Adrenal gland (tissue), 9 donors: ENCODE measurements at regions not wholly inside any gene's neighbourhood (a gene's known extent, or its start where the extent isn't known, plus 50 kb on each side); places are given as distances from the start of the nearest gene placed in this dataset.

ENCODE experiments used
- DNase-seq, 7 donors: peaks; one replicate each; pipeline ENCODE4 v3.0.0-alpha.2; 2019 to 2020
- H3K27ac ChIP-seq, 5 donors: fragments of 200-600 bp; sonication (generic) in 4 of 5; 1 replicate in 3 of 5; 2 replicates in 2 of 5; pipeline versions ENCODE4 v1.5.1 to v1.8.0; 2016 to 2020; ENCODE audit warnings: mild to moderate bottlenecking in 1 of 5
- H3K27me3 ChIP-seq: fragments of 200-600 bp; 2 replicates; pipeline ENCODE4 v1.8.0; 2021
- H3K36me3 ChIP-seq, 2 donors: fragments of 200-600 bp; replicated peaks in 1 of 2; 1 replicate in 1 of 2; 2 replicates in 1 of 2; pipeline versions ENCODE4 v1.5.1 to v1.8.0; 2018 to 2022
- H3K4me1 ChIP-seq, 2 donors: fragments of 200-600 bp; replicated peaks in 1 of 2; 1 replicate in 1 of 2; 2 replicates in 1 of 2; pipeline versions ENCODE4 v1.5.1 to v1.8.0; 2018 to 2021
- H3K4me3 ChIP-seq, 4 donors: fragments of 200-600 bp; sonication (generic) in 3 of 4; one replicate each; pipeline ENCODE4 v1.5.1; 2016 to 2018
- H3K9me3 ChIP-seq, 3 donors: fragments of 200-600 bp; sonication (generic) in 1 of 3; replicated peaks in 1 of 3; 1 replicate in 2 of 3; 2 replicates in 1 of 3; pipeline versions ENCODE4 v1.5.1 to v1.8.0; 2016 to 2021
- CTCF ChIP-seq, 6 experiments: fragments of 450-650 bp in 4 of 6; fragments of 200-600 bp in 2 of 6; sonication (generic) in 1 of 6; IDR thresholded peaks; 1 replicate in 5 of 6; 2 replicates in 1 of 6; pipeline versions ENCODE4 v1.5.1 to v1.8.0; 2016 to 2021; ENCODE audit warnings: antibody characterized with exemption in 6 of 6, mild to moderate bottlenecking in 2 of 6, moderate library complexity in 1 of 6
- POLR2A ChIP-seq, 2 donors: fragments of 450-650 bp; IDR thresholded peaks; one replicate each; pipeline ENCODE4 v1.6.1; 2017; ENCODE audit warnings: antibody characterized with exemption in 2 of 2, mild to moderate bottlenecking in 2 of 2, moderate library complexity in 1 of 2
- WGBS, 4 donors: extraction: QIAGEN DNeasy Blood & Tissue Kit in 2 of 4; methylation state at CpG; one replicate each; pipeline versions ENCODE4 v1.1.5 to v1.1.7; 2013 to 2017; 5-methylcytosine and 5-hydroxymethylcytosine counted together
- intact Hi-C, 2 donors: fragments of 100-400 bp; cut with DNase I; formaldehyde crosslinking; loops; one replicate each; pipeline versions ENCODE4 v1.14.1 to v1.15.0; 2022 to 2023
- donor health status: healthy with polysubstance abuse.
- donor health status: Bipolar disorder and iron deficiency.
- donor health status: DM: yes; HTN: yes; CAD: no.
- donor health status: DM: no; HTN: no; CAD: no.
- donor health status: DM: no; HTN: no; CAD: no.

- intact Hi-C loops, result no loop called here
- TF ChIP-seq POLR2A (IDR thresholded peaks at IDR 0.05) (no peak), CTCF (IDR thresholded peaks at IDR 0.05) (no peak)
- Histone ChIP-seq H3K9me3 (no peaks in the 10 kb centered on the region), H3K36me3 (no peaks in the 10 kb centered on the region), H3K27ac (no peak overlapping the region), H3K27me3 (no peaks in the 10 kb centered on the region), H3K4me3 (no peak overlapping the region), H3K4me1 (no peaks in the 10 kb centered on the region)
- DNase-seq, result no peak
- WGBS, 4 donors, result 85 to 89% (median 86%) methylated on average over 1 of the region's 1 CpG
These were observed 104.6 kb upstream of the TNFAIP3 start for GRCh38 chr6:137762168-137763090.

DNA sequence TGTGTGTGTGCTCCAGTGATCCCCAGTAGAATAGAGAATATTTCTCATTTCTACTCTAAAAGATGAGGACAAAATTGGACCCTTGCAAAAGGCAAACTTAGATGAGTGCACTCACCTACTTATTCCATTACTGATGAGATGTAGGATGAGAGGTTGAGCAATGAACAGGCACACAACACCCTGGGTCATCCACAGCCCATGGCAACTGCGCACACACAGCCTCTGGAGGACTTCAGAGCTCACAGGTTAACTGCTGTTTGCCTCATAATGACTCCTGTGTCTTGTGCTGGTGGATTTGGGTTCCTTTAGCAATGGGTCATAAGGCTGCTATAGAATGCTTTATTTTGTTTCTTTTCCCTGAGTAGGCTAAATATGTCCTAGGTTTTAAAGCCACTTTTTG lies 103.6 kb upstream of the TNFAIP3 start:
- Histone ChIP-seq H3K27me3 (no peaks in the 10 kb centered on the region), H3K27ac (no peak overlapping the region), H3K4me3 (no peak overlapping the region), H3K9me3 (no peaks in the 10 kb centered on the region), H3K4me1 (no peaks in the 10 kb centered on the region), H3K36me3 (no peaks in the 10 kb centered on the region)
- TF ChIP-seq CTCF (IDR thresholded peaks at IDR 0.05) (no peak), POLR2A (IDR thresholded peaks at IDR 0.05) (no peak)
- WGBS, 4 donors, result 96 to 100% (median 100%) methylated on average over 1 of the region's 1 CpG
- intact Hi-C loops, result no loop called here
- DNase-seq, result no peak

DNA sequence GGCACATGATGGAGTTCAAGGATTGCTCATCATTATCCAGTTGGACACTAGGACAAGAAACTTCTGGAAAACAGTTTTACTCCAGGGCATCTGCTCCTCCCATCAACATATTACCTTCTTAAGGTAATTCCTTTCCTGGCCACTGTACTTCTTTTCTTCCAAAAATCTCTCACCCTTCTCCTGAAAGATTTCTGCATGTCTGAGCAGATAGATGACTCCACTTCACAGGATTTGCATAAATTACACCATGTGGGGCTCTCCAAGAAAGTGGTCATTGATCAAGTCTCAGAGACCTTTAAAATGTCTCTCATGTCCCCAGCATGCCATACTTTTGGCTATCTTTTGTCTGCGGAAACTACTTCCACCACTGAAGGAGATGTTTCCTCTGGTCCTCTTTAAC lies 103.2 kb upstream of the TNFAIP3 start:
- Histone ChIP-seq H3K9me3 (no peaks in the 10 kb centered on the region), H3K4me3 (no peak overlapping the region), H3K4me1 (no peaks in the 10 kb centered on the region), H3K36me3 (no peaks in the 10 kb centered on the region), H3K27me3 (no peaks in the 10 kb centered on the region), H3K27ac (no peak overlapping the region)
- 96 to 100% (median 98%) methylated on average over 1 of the region's 1 CpG for WGBS, 4 donors
- DNase-seq, result no peak
- no peak for TF ChIP-seq POLR2A (IDR thresholded peaks at IDR 0.05)
- TF ChIP-seq CTCF (IDR thresholded peaks at IDR 0.05), result no peak
- intact Hi-C loops, result no loop called here

DNA sequence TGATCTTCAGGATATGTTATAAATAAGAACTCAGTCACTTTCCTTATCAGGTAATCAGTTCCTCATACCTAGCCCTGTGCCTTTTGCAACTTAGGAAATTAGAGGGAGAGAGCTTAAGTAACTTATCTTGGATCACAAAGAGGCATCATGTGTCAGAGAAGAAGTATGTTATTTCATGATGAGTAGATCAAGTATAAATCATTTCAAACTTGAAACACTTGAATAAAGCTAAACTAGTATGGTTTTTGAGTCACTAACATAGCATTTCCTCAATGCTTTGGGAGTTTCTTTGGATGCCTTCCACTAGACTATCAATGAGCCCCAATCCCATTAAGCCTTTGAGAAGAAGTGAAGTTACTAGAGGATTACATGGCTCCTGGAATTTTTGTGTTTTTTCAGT lies 102.6 kb upstream of the TNFAIP3 start:
- no peaks in the 10 kb centered on the region for H3K36me3 ChIP-seq
- DNase-seq, result no peak
- H3K27me3 ChIP-seq, result no peaks in the 10 kb centered on the region
- no peaks in the 10 kb centered on the region for H3K4me1 ChIP-seq
- intact Hi-C loops, result no loop called here
- no peak overlapping the region for H3K27ac ChIP-seq
- no peak for TF ChIP-seq POLR2A (IDR thresholded peaks at IDR 0.05)
- no peak for TF ChIP-seq CTCF (IDR thresholded peaks at IDR 0.05)
- H3K9me3 ChIP-seq, result no peaks in the 10 kb centered on the region
- H3K4me3 ChIP-seq, result no peak overlapping the region
